K562 (cell line): ENCODE measurements at regions not wholly inside any gene's neighbourhood (a gene's known extent, or its start where the extent isn't known, plus 50 kb on each side); places are given as distances from the start of the nearest gene placed in this dataset.

Experiments used
- ATAC-seq: fragments of 200-7000 bp; cut with Tn5 transposase; 3 replicates; pipeline ENCODE4 v1.9.1; 2020; ENCODE audit warnings: moderate library complexity
- BruUV-seq: library from RNA; stranded (reverse); fragments of 400-500 nt; replicated peaks from 2 replicates; lab custom pipeline; 2021; lab: Mats Ljungman, UMichigan
- CTCF ChIA-PET: fragments of 300-600 bp; formaldehyde crosslinking; extraction: SDS; loops from one replicate; lab custom pipeline; 2021; ENCODE audit warnings: low intra/inter-chr PET ratio; lab: Yijun Ruan, JAX
- POLR2A ChIA-PET: fragments of 300-600, 350-650 bp; sonication (Branson Sonifier 250); formaldehyde crosslinking; extraction: SDS; loops from one replicate; lab custom pipeline; 2021; ENCODE audit warnings: antibody characterized with exemption, inconsistent platforms; lab: Yijun Ruan, JAX
- DNase-seq, 4 experiments: peaks; one replicate each; pipeline versions ENCODE4 v3.0.0 to v3.0.0-alpha.2; 2011 to 2018; ENCODE audit warnings: low spot score in 3 of 4, mixed read lengths in 3 of 4; ENCODE audit errors: extremely low read depth in 1 of 4
- FAIRE-seq: peaks from 2 replicates; lab custom pipeline; 2011; peaks lifted over from hg19 to GRCh38; lab: Jason Lieb, UNC
- H2AFZ ChIP-seq: 2 replicates; pipeline ENCODE4 v1.6.0; 2011; ENCODE audit warnings: low read depth, low read length, control low read depth, inconsistent platforms
- H3K27ac ChIP-seq: fragments of 200-600 bp; 3 replicates; pipeline ENCODE4 v1.8.0; 2011; ENCODE audit warnings: low read depth, mild to moderate bottlenecking, control low read depth, inconsistent platforms, low read length, moderate library complexity, mixed read lengths; ENCODE audit errors: extremely low read depth
- H3K27me3 ChIP-seq, 2 experiments: fragments of 300-600 bp in 1 of 2; 2 replicates in 1 of 2; 3 replicates in 1 of 2; pipeline versions ENCODE4 v1.6.0 to v1.8.0; 2011; ENCODE audit warnings: inconsistent platforms in 2 of 2, low read length in 2 of 2, mild to moderate bottlenecking in 1 of 2, mixed read lengths in 1 of 2, moderate library complexity in 1 of 2; ENCODE audit not compliant: control insufficient read depth in 2 of 2, insufficient read depth in 2 of 2
- H3K36me3 ChIP-seq: fragments of 300-600 bp; 3 replicates; pipeline ENCODE4 v1.8.0; 2011; ENCODE audit warnings: mild to moderate bottlenecking, low read length, inconsistent platforms; ENCODE audit not compliant: control insufficient read depth, insufficient read depth
- H3K4me1 ChIP-seq, 2 experiments: fragments of 200-600 bp in 1 of 2; replicated peaks in 1 of 2; 2 replicates in 1 of 2; 3 replicates in 1 of 2; pipeline versions ENCODE4 v1.5.1 to v1.8.0; 2011; ENCODE audit warnings: inconsistent platforms in 2 of 2, low read length in 2 of 2, mild to moderate bottlenecking in 1 of 2, mixed read lengths in 1 of 2, moderate library complexity in 1 of 2; ENCODE audit not compliant: control insufficient read depth in 2 of 2, insufficient read depth in 2 of 2
- H3K4me2 ChIP-seq: 2 replicates; pipeline ENCODE4 v1.6.1; 2011; ENCODE audit warnings: low read length, control low read depth, inconsistent platforms, mixed read lengths; ENCODE audit not compliant: insufficient read depth
- H3K4me3 ChIP-seq: fragments of 200-600 bp; sonication (generic), shearing (Covaris generic); 2 replicates; pipeline ENCODE4 v1.5.1; 2016; ENCODE audit warnings: control low read depth, inconsistent platforms
- H3K79me2 ChIP-seq: fragments of 200-600 bp; 3 replicates; pipeline ENCODE4 v1.8.0; 2011; ENCODE audit warnings: low read length, inconsistent platforms; ENCODE audit not compliant: control insufficient read depth, insufficient read depth
- H3K9ac ChIP-seq, 2 experiments: 2 replicates each; pipeline versions ENCODE4 v1.6.0 to v1.6.1; 2011; ENCODE audit warnings: low read depth in 2 of 2, low read length in 2 of 2, control low read depth in 1 of 2, inconsistent platforms in 1 of 2, mild to moderate bottlenecking in 1 of 2, mixed read lengths in 1 of 2; ENCODE audit not compliant: insufficient read depth in 1 of 2
- H3K9me1 ChIP-seq: one replicate; pipeline ENCODE4 v1.6.0; 2011; ENCODE audit warnings: inconsistent platforms, mild to moderate bottlenecking, low read length, moderate library complexity; ENCODE audit not compliant: control insufficient read depth, insufficient read depth
- H3K9me3 ChIP-seq: replicated peaks from 2 replicates; pipeline ENCODE4 v1.5.1; 2011; ENCODE audit warnings: low read depth, low read length, inconsistent platforms; ENCODE audit not compliant: control insufficient read depth, insufficient read depth
- H4K20me1 ChIP-seq: replicated peaks from 2 replicates; pipeline ENCODE4 v1.6.1; 2011; ENCODE audit warnings: low read length, inconsistent platforms, mixed read lengths; ENCODE audit not compliant: control insufficient read depth, insufficient read depth
- ARNT ChIP-seq, 2 experiments: fragments of 450-650 bp; IDR thresholded peaks; 2 replicates each; pipeline ENCODE4 v1.6.1; 2016; ENCODE audit warnings: mild to moderate bottlenecking in 1 of 2
- DDX20 ChIP-seq: fragments of 450-650 bp; IDR thresholded peaks from 2 replicates; pipeline ENCODE4 v1.6.1; 2016; ENCODE audit warnings: missing genetic modification characterization, low read depth, mild to moderate bottlenecking, missing compliant biosample characterization, moderate library complexity
- E4F1 ChIP-seq: fragments of 250-450 bp; sonication (Bioruptor Pico); IDR thresholded peaks from 2 replicates; pipeline ENCODE4 v1.5.0; 2021; ENCODE audit warnings: mild to moderate bottlenecking, borderline replicate concordance
- HMGXB4 ChIP-seq: sonication (generic); formaldehyde crosslinking; IDR thresholded peaks from 2 replicates; pipeline ENCODE4 v1.8.1; 2023; ENCODE audit warnings: mild to moderate bottlenecking, missing genetic modification reagents
- NFE2 ChIP-seq: IDR thresholded peaks from 2 replicates; pipeline ENCODE4 v1.6.1; 2014; ENCODE audit warnings: antibody characterized with exemption, low read depth
- PHF20 ChIP-seq: fragments of 450-650 bp; IDR thresholded peaks from 2 replicates; pipeline ENCODE4 v1.6.1; 2018; ENCODE audit not compliant: partially characterized antibody
- RFX1 ChIP-seq: fragments of 450-650 bp; IDR thresholded peaks from 2 replicates; pipeline ENCODE4 v1.6.1; 2016; ENCODE audit warnings: mild to moderate bottlenecking, moderate library complexity
- RFX7 ChIP-seq: fragments of 250-450 bp; sonication (Bioruptor Pico); IDR thresholded peaks from 2 replicates; pipeline ENCODE4 v1.5.1; 2021; ENCODE audit warnings: mild to moderate bottlenecking
- TAF15 ChIP-seq: fragments of 200-400 bp; formaldehyde crosslinking; IDR thresholded peaks from 2 replicates; pipeline ENCODE4 v1.6.1; 2017; ENCODE audit warnings: mild to moderate bottlenecking, low read depth, low read length, moderate library complexity
- ZBTB17 ChIP-seq: fragments of 450-650 bp; formaldehyde crosslinking; IDR thresholded peaks from 2 replicates; pipeline ENCODE4 v1.4.0; 2020; ENCODE audit warnings: mild to moderate bottlenecking
- ZNF707 ChIP-seq: fragments of 250-450 bp; sonication (Bioruptor Pico); conservative IDR thresholded peaks from 2 replicates; pipeline ENCODE4 v1.8.0; 2022; ENCODE audit warnings: inconsistent platforms, mild to moderate bottlenecking, moderate library complexity
- WGBS: fragments of 100-300 bp; shearing (Covaris generic); methylation state at CpG from one replicate; pipeline ENCODE4 v1.1.6; 2016; ENCODE audit warnings: low coverage, mixed read lengths; ENCODE audit not compliant: insufficient coverage; ENCODE audit errors: missing lambda C conversion rate; 5-methylcytosine and 5-hydroxymethylcytosine counted together
- in situ Hi-C: fragments of 300-500 bp; cut with MboI; formaldehyde crosslinking; loops from 4 replicates; pipeline ENCODE4 v1.15.0; 2018; ENCODE audit warnings: inconsistent platforms, mixed read lengths
- intact Hi-C: fragments of 100-400 bp; cut with micrococcal nuclease; formaldehyde crosslinking; loops from 2 replicates; pipeline ENCODE4 v1.14.2; 2022
- TF ChIP-seq, protein P1 (sequence below): fragments of 450-650 bp; formaldehyde crosslinking; IDR thresholded peaks from 2 replicates; pipeline ENCODE4 v1.4.0; 2022; ENCODE audit warnings: mild to moderate bottlenecking, moderate library complexity
- TF ChIP-seq, protein P2 (sequence below): fragments of 250-450 bp; sonication (Bioruptor Pico); IDR thresholded peaks from 2 replicates; pipeline ENCODE4 v1.4.0; 2020; ENCODE audit warnings: mild to moderate bottlenecking, moderate library complexity

DNA sequence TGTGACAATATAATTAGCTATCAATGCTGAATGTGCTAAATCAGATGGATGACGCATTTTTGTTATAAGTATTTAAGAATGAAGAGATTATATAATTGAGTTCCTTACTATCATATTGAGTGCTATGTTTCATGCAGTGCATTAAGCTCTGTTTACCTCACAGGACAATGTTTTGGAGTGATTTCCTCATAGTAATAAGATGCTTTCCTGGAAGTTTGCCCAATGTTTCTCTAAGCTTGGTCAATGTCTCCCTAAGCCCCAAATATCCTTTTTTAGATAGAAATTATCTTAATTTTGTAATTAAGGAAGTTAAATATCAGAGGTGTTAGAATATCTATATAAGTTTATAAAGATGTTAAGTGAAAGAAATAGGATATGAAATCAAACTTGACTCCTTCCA lies 489.6 kb downstream of the MMUT start (continued):
- TF ChIP-seq HMGXB4 (CRISPR knock-in tag), result no peak

- Histone ChIP-seq H3K9ac (no peak overlapping the region), H4K20me1 (no peaks in the 10 kb centered on the region), H3K9me1 (no peaks in the 10 kb centered on the region), H3K4me3 (no peak overlapping the region), H3K27ac (no peak overlapping the region), H2AFZ (no peak overlapping the region), H3K27me3 (no peaks in the 10 kb centered on the region), H3K4me2 (no peak overlapping the region), H3K79me2 (no peaks in the 10 kb centered on the region), H3K36me3 (no peaks in the 10 kb centered on the region), H3K9me3 (no peaks in the 10 kb centered on the region; the same call in 1 of the 2 replicates), H3K4me1 (no peaks in the 10 kb centered on the region)
- FAIRE-seq, result no peak
- DNase-seq, result no peak
- no TSS peak for BruUV-seq
- no peak for ATAC-seq
- POLR2A ChIA-PET, result no interaction called here
- CTCF ChIA-PET, result no interaction called here
- in situ Hi-C loops, result no loop called here
- intact Hi-C loops, result no loop called here
- 4% methylated on average over 4 of the region's 4 CpGs for WGBS
- TF ChIP-seq RFX1 (no peak), RFX7 (CRISPR knock-in tag) (no peak), ARNT (IDR thresholded peaks at IDR 0.05) (no peak), ZBTB17 (CRISPR knock-in tag) (no peak), NFE2 (no peak), DDX20 (tag) (no peak), PHF20 (no peak), E4F1 (CRISPR knock-in tag) (no peak), ZNF707 (no peak), TAF15 (no peak)
- TF ChIP-seq, protein P1, sequence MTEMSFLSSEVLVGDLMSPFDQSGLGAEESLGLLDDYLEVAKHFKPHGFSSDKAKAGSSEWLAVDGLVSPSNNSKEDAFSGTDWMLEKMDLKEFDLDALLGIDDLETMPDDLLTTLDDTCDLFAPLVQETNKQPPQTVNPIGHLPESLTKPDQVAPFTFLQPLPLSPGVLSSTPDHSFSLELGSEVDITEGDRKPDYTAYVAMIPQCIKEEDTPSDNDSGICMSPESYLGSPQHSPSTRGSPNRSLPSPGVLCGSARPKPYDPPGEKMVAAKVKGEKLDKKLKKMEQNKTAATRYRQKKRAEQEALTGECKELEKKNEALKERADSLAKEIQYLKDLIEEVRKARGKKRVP (CRISPR knock-in tag), result no peak
- TF ChIP-seq, protein P2, sequence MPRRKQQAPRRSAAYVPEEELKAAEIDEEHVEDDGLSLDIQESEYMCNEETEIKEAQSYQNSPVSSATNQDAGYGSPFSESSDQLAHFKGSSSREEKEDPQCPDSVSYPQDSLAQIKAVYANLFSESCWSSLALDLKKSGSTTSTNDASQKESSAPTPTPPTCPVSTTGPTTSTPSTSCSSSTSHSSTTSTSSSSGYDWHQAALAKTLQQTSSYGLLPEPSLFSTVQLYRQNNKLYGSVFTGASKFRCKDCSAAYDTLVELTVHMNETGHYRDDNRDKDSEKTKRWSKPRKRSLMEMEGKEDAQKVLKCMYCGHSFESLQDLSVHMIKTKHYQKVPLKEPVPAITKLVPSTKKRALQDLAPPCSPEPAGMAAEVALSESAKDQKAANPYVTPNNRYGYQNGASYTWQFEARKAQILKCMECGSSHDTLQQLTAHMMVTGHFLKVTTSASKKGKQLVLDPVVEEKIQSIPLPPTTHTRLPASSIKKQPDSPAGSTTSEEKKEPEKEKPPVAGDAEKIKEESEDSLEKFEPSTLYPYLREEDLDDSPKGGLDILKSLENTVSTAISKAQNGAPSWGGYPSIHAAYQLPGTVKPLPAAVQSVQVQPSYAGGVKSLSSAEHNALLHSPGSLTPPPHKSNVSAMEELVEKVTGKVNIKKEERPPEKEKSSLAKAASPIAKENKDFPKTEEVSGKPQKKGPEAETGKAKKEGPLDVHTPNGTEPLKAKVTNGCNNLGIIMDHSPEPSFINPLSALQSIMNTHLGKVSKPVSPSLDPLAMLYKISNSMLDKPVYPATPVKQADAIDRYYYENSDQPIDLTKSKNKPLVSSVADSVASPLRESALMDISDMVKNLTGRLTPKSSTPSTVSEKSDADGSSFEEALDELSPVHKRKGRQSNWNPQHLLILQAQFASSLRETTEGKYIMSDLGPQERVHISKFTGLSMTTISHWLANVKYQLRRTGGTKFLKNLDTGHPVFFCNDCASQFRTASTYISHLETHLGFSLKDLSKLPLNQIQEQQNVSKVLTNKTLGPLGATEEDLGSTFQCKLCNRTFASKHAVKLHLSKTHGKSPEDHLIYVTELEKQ, result no peak
Observed at GRCh38 chr6:48961781-48962415, 501.2 kb downstream of the MMUT start.
